GM23338 (cell line): ENCODE measurements at regions not wholly inside any gene's neighbourhood (a gene's known extent, or its start where the extent isn't known, plus 50 kb on each side); places are given as distances from the start of the nearest gene placed in this dataset.

Source experiments
- CREB1 ChIP-seq: fragments of 250-450 bp; sonication (Bioruptor Pico); IDR thresholded peaks from 2 replicates; pipeline ENCODE4 v1.5.0; 2020; ENCODE audit warnings: low read depth, mild to moderate bottlenecking, moderate library complexity
- EZH2phosphoT487 ChIP-seq: fragments of 200-600 bp; sonication (generic); IDR thresholded peaks from one replicate; pipeline ENCODE4 v1.8.1; 2018; ENCODE audit warnings: antibody characterized with exemption; ENCODE audit not compliant: unreplicated experiment
- JUNB ChIP-seq: IDR thresholded peaks from one replicate; pipeline ENCODE4 v1.6.1; 2016; ENCODE audit warnings: antibody characterized with exemption; ENCODE audit not compliant: unreplicated experiment
- NANOG ChIP-seq: IDR thresholded peaks from 2 replicates; pipeline ENCODE4 v1.6.1; 2016; ENCODE audit warnings: antibody characterized with exemption, borderline replicate concordance
- POLR2AphosphoS5 ChIP-seq: IDR thresholded peaks from 2 replicates; pipeline ENCODE4 v1.6.1; 2016; ENCODE audit warnings: antibody characterized with exemption, low read depth
- ZNF331 ChIP-seq: fragments of 250-450 bp; sonication (Bioruptor Pico); IDR thresholded peaks from 2 replicates; pipeline ENCODE4 v1.5.0; 2020; ENCODE audit warnings: low read depth, mild to moderate bottlenecking, moderate library complexity
- TF ChIP-seq, protein P1 (sequence below), 2 experiments: fragments of 200-600 bp in 1 of 2; sonication (generic) in 1 of 2; conservative IDR thresholded peaks; 2 replicates each; pipeline versions ENCODE4 v1.5.1 to v1.6.1; 2016 to 2017; ENCODE audit warnings: antibody characterized with exemption in 2 of 2, low read depth in 2 of 2, mild to moderate bottlenecking in 2 of 2, moderate library complexity in 1 of 2

DNA sequence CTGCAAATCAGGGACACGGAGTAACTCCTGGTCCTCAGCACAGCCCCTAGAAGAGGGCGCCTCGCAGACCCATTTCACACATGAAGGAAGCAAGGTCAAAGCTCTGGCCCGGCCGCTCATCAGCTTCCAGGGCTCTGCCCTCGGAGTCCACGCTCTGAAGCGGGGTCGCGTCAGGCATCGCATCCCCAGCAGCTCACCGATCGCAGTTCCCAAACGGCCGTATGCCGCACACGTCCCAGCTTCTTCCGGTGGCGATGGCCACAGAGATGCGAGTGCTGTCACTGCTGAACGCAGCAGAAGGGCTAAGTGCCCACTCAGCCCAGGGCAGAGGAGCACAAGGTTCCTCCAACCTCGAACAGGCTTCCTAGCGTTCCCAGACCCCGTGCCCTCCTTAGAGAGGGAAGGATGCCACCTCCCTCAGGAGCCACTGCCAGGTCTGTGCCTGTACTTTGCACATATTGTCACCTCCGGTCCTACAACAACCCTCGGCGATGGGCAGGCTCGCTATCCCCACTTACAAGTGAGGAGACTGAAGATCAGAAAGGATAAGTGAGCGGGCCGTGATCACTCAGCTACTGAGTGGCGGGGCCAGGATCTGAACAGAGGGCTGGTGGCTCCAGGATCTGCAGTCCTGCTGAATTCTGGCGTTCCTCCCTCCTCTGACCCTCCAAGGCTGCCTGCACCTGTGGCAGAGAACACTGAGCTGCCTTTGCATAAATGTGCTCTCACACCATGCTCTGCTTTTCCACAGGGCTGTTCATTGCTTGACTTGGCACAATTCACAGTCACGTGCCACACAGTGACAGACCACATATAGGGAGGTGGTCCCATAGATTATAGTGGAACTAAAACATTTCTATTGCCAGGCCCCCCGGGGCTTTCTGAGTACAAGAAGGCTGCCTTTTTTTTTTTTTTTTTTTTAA is 71.4 kb downstream of the COPS8 start:
- TF ChIP-seq, protein P1, sequence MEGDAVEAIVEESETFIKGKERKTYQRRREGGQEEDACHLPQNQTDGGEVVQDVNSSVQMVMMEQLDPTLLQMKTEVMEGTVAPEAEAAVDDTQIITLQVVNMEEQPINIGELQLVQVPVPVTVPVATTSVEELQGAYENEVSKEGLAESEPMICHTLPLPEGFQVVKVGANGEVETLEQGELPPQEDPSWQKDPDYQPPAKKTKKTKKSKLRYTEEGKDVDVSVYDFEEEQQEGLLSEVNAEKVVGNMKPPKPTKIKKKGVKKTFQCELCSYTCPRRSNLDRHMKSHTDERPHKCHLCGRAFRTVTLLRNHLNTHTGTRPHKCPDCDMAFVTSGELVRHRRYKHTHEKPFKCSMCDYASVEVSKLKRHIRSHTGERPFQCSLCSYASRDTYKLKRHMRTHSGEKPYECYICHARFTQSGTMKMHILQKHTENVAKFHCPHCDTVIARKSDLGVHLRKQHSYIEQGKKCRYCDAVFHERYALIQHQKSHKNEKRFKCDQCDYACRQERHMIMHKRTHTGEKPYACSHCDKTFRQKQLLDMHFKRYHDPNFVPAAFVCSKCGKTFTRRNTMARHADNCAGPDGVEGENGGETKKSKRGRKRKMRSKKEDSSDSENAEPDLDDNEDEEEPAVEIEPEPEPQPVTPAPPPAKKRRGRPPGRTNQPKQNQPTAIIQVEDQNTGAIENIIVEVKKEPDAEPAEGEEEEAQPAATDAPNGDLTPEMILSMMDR (conservative IDR thresholded peaks at IDR 0.05; ENCODE audit: low read depth in 2 of 2) = no peak
- no peak for TF ChIP-seq JUNB
- no peak for TF ChIP-seq EZH2phosphoT487
- TF ChIP-seq NANOG = no peak
- no peak for TF ChIP-seq POLR2AphosphoS5
- TF ChIP-seq ZNF331 (CRISPR knock-in tag) = no peak
- no peak for TF ChIP-seq CREB1
